IMR-90 (cell line): ENCODE measurements at regions not wholly inside any gene's neighbourhood (a gene's known extent, or its start where the extent isn't known, plus 50 kb on each side); places are given as distances from the start of the nearest gene placed in this dataset.
A peak's percentile ranks its signal among the peaks of the same experiment; 100 is the strongest.

Experiments used
- ATAC-seq: fragments of 200-7000 bp; cut with Tn5 transposase; 2 replicates; pipeline ENCODE4 v1.9.1; 2020; ENCODE audit warnings: low read depth, mild to moderate bottlenecking, moderate library complexity
- BruUV-seq: library from RNA; stranded (reverse); fragments of 400-500 nt; replicated peaks from 2 replicates; lab custom pipeline; 2021; lab: Mats Ljungman, UMichigan
- CTCF ChIA-PET: fragments of 300-600 bp; formaldehyde crosslinking; extraction: SDS; loops from one replicate; lab custom pipeline; 2021; ENCODE audit warnings: antibody characterized with exemption; lab: Yijun Ruan, JAX
- POLR2A ChIA-PET: fragments of 300-600 bp; sonication (Branson Sonifier 250); formaldehyde crosslinking; loops from one replicate; lab custom pipeline; 2022; ENCODE audit warnings: antibody characterized with exemption; ENCODE audit not compliant: unreplicated experiment; lab: Charles Lee
- DNase-seq: peaks from one replicate; pipeline ENCODE4 v3.0.0; 2013
- H2AFZ ChIP-seq: replicated peaks from 2 replicates; pipeline ENCODE3; 2013; ENCODE audit warnings: low read length, mild to moderate bottlenecking; ENCODE audit not compliant: poor library complexity
- H2AK5ac ChIP-seq: 2 replicates; pipeline ENCODE4 v1.6.1; 2013; ENCODE audit warnings: low read depth, low read length, inconsistent platforms
- H2AK9ac ChIP-seq: replicated peaks from 2 replicates; pipeline ENCODE3; 2013; ENCODE audit warnings: mild to moderate bottlenecking, low read depth, low read length, moderate library complexity; ENCODE audit not compliant: poor library complexity
- H2BK120ac ChIP-seq: 2 replicates; pipeline ENCODE4 v1.6.1; 2013; ENCODE audit warnings: low read depth, low read length, inconsistent platforms
- H2BK15ac ChIP-seq: 3 replicates; pipeline ENCODE4 v1.6.1; 2013; ENCODE audit warnings: low read depth, low read length, inconsistent platforms
- H2BK20ac ChIP-seq: 2 replicates; pipeline ENCODE4 v1.6.1; 2013; ENCODE audit warnings: low read depth, mild to moderate bottlenecking, inconsistent platforms, low read length, moderate library complexity
- H2BK5ac ChIP-seq: 2 replicates; pipeline ENCODE4 v1.6.1; 2013; ENCODE audit warnings: mild to moderate bottlenecking, low read depth, low read length, inconsistent platforms; ENCODE audit not compliant: poor library complexity, severe bottlenecking
- H3K14ac ChIP-seq: replicated peaks from 2 replicates; pipeline ENCODE4 v1.6.1; 2013; ENCODE audit warnings: low read depth, low read length, inconsistent platforms
- H3K18ac ChIP-seq: 2 replicates; pipeline ENCODE4 v1.6.1; 2013; ENCODE audit warnings: low read depth, low read length, control low read depth
- H3K23ac ChIP-seq: 2 replicates; pipeline ENCODE4 v1.6.1; 2013; ENCODE audit warnings: low read depth, low read length, inconsistent platforms
- H3K27ac ChIP-seq: 2 replicates; pipeline ENCODE4 v1.5.1; 2013; ENCODE audit warnings: mild to moderate bottlenecking, control low read depth, low read length; ENCODE audit not compliant: insufficient read depth
- H3K27me3 ChIP-seq: 2 replicates; pipeline ENCODE4 v1.6.1; 2013; ENCODE audit warnings: low read length; ENCODE audit not compliant: control insufficient read depth, insufficient read depth
- H3K36me3 ChIP-seq: 2 replicates; pipeline ENCODE4 v1.6.1; 2013; ENCODE audit warnings: low read length, mixed read lengths; ENCODE audit not compliant: control insufficient read depth, insufficient read depth
- H3K4ac ChIP-seq: 2 replicates; pipeline ENCODE4 v1.6.1; 2013; ENCODE audit warnings: low read depth, low read length, inconsistent platforms
- H3K4me1 ChIP-seq: 2 replicates; pipeline ENCODE4 v1.6.1; 2013; ENCODE audit warnings: low read length, mixed read lengths; ENCODE audit not compliant: control insufficient read depth, insufficient read depth
- H3K4me2 ChIP-seq: 2 replicates; pipeline ENCODE4 v1.6.1; 2013; ENCODE audit warnings: low read depth, mild to moderate bottlenecking, control low read depth, low read length, moderate library complexity
- H3K4me3 ChIP-seq: 2 replicates; pipeline ENCODE4 v1.5.1; 2013; ENCODE audit warnings: low read depth, mild to moderate bottlenecking, control low read depth, low read length, moderate library complexity; ENCODE audit not compliant: insufficient read depth
- H3K56ac ChIP-seq: 2 replicates; pipeline ENCODE4 v1.6.1; 2013; ENCODE audit warnings: low read length, inconsistent platforms; ENCODE audit not compliant: insufficient read depth; ENCODE audit errors: extremely low read depth
- H3K79me1 ChIP-seq, 2 experiments: 2 replicates each; pipeline ENCODE4 v1.6.1; 2013; ENCODE audit warnings: low read length in 2 of 2, inconsistent platforms in 1 of 2, low read depth in 1 of 2
- H3K9ac ChIP-seq: 2 replicates; pipeline ENCODE4 v1.6.1; 2013; ENCODE audit warnings: low read depth, low read length, control low read depth
- H3K9me1 ChIP-seq: 2 replicates; pipeline ENCODE4 v1.6.1; 2013; ENCODE audit warnings: low read length, inconsistent platforms; ENCODE audit not compliant: insufficient read depth
- H3K9me3 ChIP-seq: 2 replicates; pipeline ENCODE4 v1.6.1; 2013; ENCODE audit warnings: low read length; ENCODE audit not compliant: control insufficient read depth, insufficient read depth
- H4K20me1 ChIP-seq: 2 replicates; pipeline ENCODE4 v1.6.1; 2013; ENCODE audit warnings: low read length, inconsistent platforms; ENCODE audit not compliant: insufficient read depth
- H4K5ac ChIP-seq: 2 replicates; pipeline ENCODE4 v1.6.1; 2013; ENCODE audit warnings: mild to moderate bottlenecking, low read depth, low read length, control low read depth
- H4K8ac ChIP-seq, 2 experiments: 2 replicates each; pipeline ENCODE4 v1.6.1; 2013; ENCODE audit warnings: low read depth in 2 of 2, low read length in 2 of 2, control low read depth in 1 of 2, inconsistent platforms in 1 of 2
- H4K91ac ChIP-seq: 2 replicates; pipeline ENCODE4 v1.6.1; 2013; ENCODE audit warnings: low read depth, low read length, inconsistent platforms; ENCODE audit not compliant: insufficient read depth
- CEBPB ChIP-seq: IDR thresholded peaks from 2 replicates; pipeline ENCODE4 v1.6.1; 2012; ENCODE audit warnings: low read depth, low read length, improper control_type of control experiment
- FOS ChIP-seq: fragments of 150-350 bp; IDR thresholded peaks from 2 replicates; pipeline ENCODE4 v1.6.1; 2016; ENCODE audit warnings: low read depth, low read length
- MAFK ChIP-seq: IDR thresholded peaks from 2 replicates; pipeline ENCODE4 v1.6.1; 2012; ENCODE audit warnings: low read depth, low read length, improper control_type of control experiment
- RFX5 ChIP-seq: IDR thresholded peaks from 2 replicates; pipeline ENCODE4 v1.8.0; 2012; ENCODE audit warnings: low read depth, mild to moderate bottlenecking, low read length, moderate library complexity
- WGBS, 2 experiments: methylation state at CpG; one replicate each; pipeline versions ENCODE4 v1.1.5 to v1.1.7; 2013; ENCODE audit warnings: missing lambda C conversion rate in 2 of 2; ENCODE audit not compliant: insufficient read length in 1 of 2; ENCODE audit errors: extremely low coverage in 2 of 2; 5-methylcytosine and 5-hydroxymethylcytosine counted together
- dilution Hi-C: fragments of 300-500 bp; cut with HindIII; formaldehyde crosslinking; loops from one replicate; pipeline ENCODE4 v1.14.3; 2018; ENCODE audit warnings: low sequenced_read_pairs; ENCODE audit not compliant: unreplicated experiment
- in situ Hi-C: fragments of 300-500 bp; cut with MboI; formaldehyde crosslinking; loops from 3 replicates; pipeline ENCODE4 v1.14.3; 2019; ENCODE audit warnings: low sequenced_read_pairs, inconsistent platforms, mixed read lengths
- intact Hi-C: fragments of 100-400 bp; cut with micrococcal nuclease; formaldehyde crosslinking; loops from 2 replicates; pipeline ENCODE4 v1.10.0; 2022

- WGBS, 2 experiments = no CpG with 5 or more reads among the region's 2 CpGs
- H3K23ac ChIP-seq = no peak overlapping the region
- no peak overlapping the region for H3K56ac ChIP-seq
- H2AK9ac ChIP-seq = no peak overlapping the region
- H3K4ac ChIP-seq = peak overlapping the region; percentile 33; the same call in 1 of the 2 replicates
- H3K4me3 ChIP-seq = no peak overlapping the region
- in situ Hi-C loops = no loop called here
- CTCF ChIA-PET = no interaction called here
- peak overlapping the region; percentile 61 for H2BK5ac ChIP-seq
- H4K20me1 ChIP-seq = no peaks in the 10 kb centered on the region
- no peak overlapping the region for H3K9ac ChIP-seq
- dilution Hi-C loops = no loop called here
- POLR2A ChIA-PET = no interaction called here
- intact Hi-C loops = loop anchor here (5.0 to 10.0 kb wide), 2 partner anchors 153 to 180 kb away; partner anchors contain the start of gene SLC39A10
- no peak overlapping the region for H4K5ac ChIP-seq
- DNase-seq (peak; percentile 87), ATAC-seq (peak; percentile 96)
- no peak for TF ChIP-seq MAFK
- peak; percentile 45; the same call in 1 of the 2 replicates for TF ChIP-seq FOS
- TF ChIP-seq CEBPB = no peak
- TF ChIP-seq RFX5 = no peak
- H3K79me1 ChIP-seq = no peaks in the 10 kb centered on the region
- H3K27ac ChIP-seq = no peak overlapping the region
- H3K9me1 ChIP-seq = 0 out of 2 replicates have a peak, but pooled peaks cover 2% of the 10 kb centered on the region
- H2BK120ac ChIP-seq = no peak overlapping the region; the same call in 1 of the 2 replicates
- no peaks in the 10 kb centered on the region for H3K9me3 ChIP-seq
- no peak overlapping the region for H2AFZ ChIP-seq
- H2BK15ac ChIP-seq = no peak overlapping the region
- H4K91ac ChIP-seq = no peak overlapping the region
- BruUV-seq = no TSS peak
- H4K8ac ChIP-seq = no peak overlapping the region; a peak in 1 of 4 replicates
- no peak overlapping the region for H3K14ac ChIP-seq
- peak overlapping the region; percentile 17; the same call in 1 of the 2 replicates for H3K4me2 ChIP-seq
- no peaks in the 10 kb centered on the region for H3K27me3 ChIP-seq
- H2BK20ac ChIP-seq = peak overlapping the region; percentile 47; the same call in 1 of the 2 replicates
- H3K4me1 ChIP-seq = peaks cover 2% of the 10 kb centered on the region; the same call in 1 of the 2 replicates
- peak overlapping the region; percentile 66; the same call in 1 of the 2 replicates for H3K18ac ChIP-seq
- no peak overlapping the region for H2AK5ac ChIP-seq
- no peaks in the 10 kb centered on the region for H3K36me3 ChIP-seq
Observed at GRCh38 chr2:195477248-195477995, 179.6 kb upstream of the SLC39A10 start.
